IMR-90 (cell line): ENCODE measurements at regions not wholly inside any gene's neighbourhood (a gene's known extent, or its start where the extent isn't known, plus 50 kb on each side); places are given as distances from the start of the nearest gene placed in this dataset.
A peak's percentile ranks its signal among the peaks of the same experiment; 100 is the strongest.

Experiments
- ATAC-seq: fragments of 200-7000 bp; cut with Tn5 transposase; 2 replicates; pipeline ENCODE4 v1.9.1; 2020; ENCODE audit warnings: low read depth, mild to moderate bottlenecking, moderate library complexity
- BruUV-seq: library from RNA; stranded (reverse); fragments of 400-500 nt; replicated peaks from 2 replicates; lab custom pipeline; 2021; lab: Mats Ljungman, UMichigan
- CTCF ChIA-PET: fragments of 300-600 bp; formaldehyde crosslinking; extraction: SDS; loops from one replicate; lab custom pipeline; 2021; ENCODE audit warnings: antibody characterized with exemption; lab: Yijun Ruan, JAX
- POLR2A ChIA-PET: fragments of 300-600 bp; sonication (Branson Sonifier 250); formaldehyde crosslinking; loops from one replicate; lab custom pipeline; 2022; ENCODE audit warnings: antibody characterized with exemption; ENCODE audit not compliant: unreplicated experiment; lab: Charles Lee
- DNase-seq: peaks from one replicate; pipeline ENCODE4 v3.0.0; 2013
- H2AFZ ChIP-seq: replicated peaks from 2 replicates; pipeline ENCODE3; 2013; ENCODE audit warnings: low read length, mild to moderate bottlenecking; ENCODE audit not compliant: poor library complexity
- H2AK5ac ChIP-seq: 2 replicates; pipeline ENCODE4 v1.6.1; 2013; ENCODE audit warnings: low read depth, low read length, inconsistent platforms
- H2AK9ac ChIP-seq: replicated peaks from 2 replicates; pipeline ENCODE3; 2013; ENCODE audit warnings: mild to moderate bottlenecking, low read depth, low read length, moderate library complexity; ENCODE audit not compliant: poor library complexity
- H2BK120ac ChIP-seq: 2 replicates; pipeline ENCODE4 v1.6.1; 2013; ENCODE audit warnings: low read depth, low read length, inconsistent platforms
- H2BK15ac ChIP-seq: 3 replicates; pipeline ENCODE4 v1.6.1; 2013; ENCODE audit warnings: low read depth, low read length, inconsistent platforms
- H2BK20ac ChIP-seq: 2 replicates; pipeline ENCODE4 v1.6.1; 2013; ENCODE audit warnings: low read depth, mild to moderate bottlenecking, inconsistent platforms, low read length, moderate library complexity
- H2BK5ac ChIP-seq: 2 replicates; pipeline ENCODE4 v1.6.1; 2013; ENCODE audit warnings: mild to moderate bottlenecking, low read depth, low read length, inconsistent platforms; ENCODE audit not compliant: poor library complexity, severe bottlenecking
- H3K14ac ChIP-seq: replicated peaks from 2 replicates; pipeline ENCODE4 v1.6.1; 2013; ENCODE audit warnings: low read depth, low read length, inconsistent platforms
- H3K18ac ChIP-seq: 2 replicates; pipeline ENCODE4 v1.6.1; 2013; ENCODE audit warnings: low read depth, low read length, control low read depth
- H3K23ac ChIP-seq: 2 replicates; pipeline ENCODE4 v1.6.1; 2013; ENCODE audit warnings: low read depth, low read length, inconsistent platforms
- H3K27ac ChIP-seq: 2 replicates; pipeline ENCODE4 v1.5.1; 2013; ENCODE audit warnings: mild to moderate bottlenecking, control low read depth, low read length; ENCODE audit not compliant: insufficient read depth
- H3K27me3 ChIP-seq: 2 replicates; pipeline ENCODE4 v1.6.1; 2013; ENCODE audit warnings: low read length; ENCODE audit not compliant: control insufficient read depth, insufficient read depth
- H3K36me3 ChIP-seq: 2 replicates; pipeline ENCODE4 v1.6.1; 2013; ENCODE audit warnings: low read length, mixed read lengths; ENCODE audit not compliant: control insufficient read depth, insufficient read depth
- H3K4ac ChIP-seq: 2 replicates; pipeline ENCODE4 v1.6.1; 2013; ENCODE audit warnings: low read depth, low read length, inconsistent platforms
- H3K4me1 ChIP-seq: 2 replicates; pipeline ENCODE4 v1.6.1; 2013; ENCODE audit warnings: low read length, mixed read lengths; ENCODE audit not compliant: control insufficient read depth, insufficient read depth
- H3K4me2 ChIP-seq: 2 replicates; pipeline ENCODE4 v1.6.1; 2013; ENCODE audit warnings: low read depth, mild to moderate bottlenecking, control low read depth, low read length, moderate library complexity
- H3K4me3 ChIP-seq: 2 replicates; pipeline ENCODE4 v1.5.1; 2013; ENCODE audit warnings: low read depth, mild to moderate bottlenecking, control low read depth, low read length, moderate library complexity; ENCODE audit not compliant: insufficient read depth
- H3K56ac ChIP-seq: 2 replicates; pipeline ENCODE4 v1.6.1; 2013; ENCODE audit warnings: low read length, inconsistent platforms; ENCODE audit not compliant: insufficient read depth; ENCODE audit errors: extremely low read depth
- H3K79me1 ChIP-seq, 2 experiments: 2 replicates each; pipeline ENCODE4 v1.6.1; 2013; ENCODE audit warnings: low read length in 2 of 2, inconsistent platforms in 1 of 2, low read depth in 1 of 2
- H3K9ac ChIP-seq: 2 replicates; pipeline ENCODE4 v1.6.1; 2013; ENCODE audit warnings: low read depth, low read length, control low read depth
- H3K9me1 ChIP-seq: 2 replicates; pipeline ENCODE4 v1.6.1; 2013; ENCODE audit warnings: low read length, inconsistent platforms; ENCODE audit not compliant: insufficient read depth
- H3K9me3 ChIP-seq: 2 replicates; pipeline ENCODE4 v1.6.1; 2013; ENCODE audit warnings: low read length; ENCODE audit not compliant: control insufficient read depth, insufficient read depth
- H4K20me1 ChIP-seq: 2 replicates; pipeline ENCODE4 v1.6.1; 2013; ENCODE audit warnings: low read length, inconsistent platforms; ENCODE audit not compliant: insufficient read depth
- H4K5ac ChIP-seq: 2 replicates; pipeline ENCODE4 v1.6.1; 2013; ENCODE audit warnings: mild to moderate bottlenecking, low read depth, low read length, control low read depth
- H4K8ac ChIP-seq, 2 experiments: 2 replicates each; pipeline ENCODE4 v1.6.1; 2013; ENCODE audit warnings: low read depth in 2 of 2, low read length in 2 of 2, control low read depth in 1 of 2, inconsistent platforms in 1 of 2
- H4K91ac ChIP-seq: 2 replicates; pipeline ENCODE4 v1.6.1; 2013; ENCODE audit warnings: low read depth, low read length, inconsistent platforms; ENCODE audit not compliant: insufficient read depth
- CTCF ChIP-seq: conservative IDR thresholded peaks from 2 replicates; pipeline ENCODE4 v1.5.1; 2012; ENCODE audit warnings: mild to moderate bottlenecking, low read depth, low read length, improper control_type of control experiment
- USF2 ChIP-seq: fragments of 150-350 bp; IDR thresholded peaks from 2 replicates; pipeline ENCODE4 v1.6.1; 2017; ENCODE audit warnings: mild to moderate bottlenecking, antibody characterized with exemption, low read length, low read depth
- WGBS, 2 experiments: methylation state at CpG; one replicate each; pipeline versions ENCODE4 v1.1.5 to v1.1.7; 2013; ENCODE audit warnings: missing lambda C conversion rate in 2 of 2; ENCODE audit not compliant: insufficient read length in 1 of 2; ENCODE audit errors: extremely low coverage in 2 of 2; 5-methylcytosine and 5-hydroxymethylcytosine counted together
- dilution Hi-C: fragments of 300-500 bp; cut with HindIII; formaldehyde crosslinking; loops from one replicate; pipeline ENCODE4 v1.14.3; 2018; ENCODE audit warnings: low sequenced_read_pairs; ENCODE audit not compliant: unreplicated experiment
- in situ Hi-C: fragments of 300-500 bp; cut with MboI; formaldehyde crosslinking; loops from 3 replicates; pipeline ENCODE4 v1.14.3; 2019; ENCODE audit warnings: low sequenced_read_pairs, inconsistent platforms, mixed read lengths
- intact Hi-C: fragments of 100-400 bp; cut with micrococcal nuclease; formaldehyde crosslinking; loops from 2 replicates; pipeline ENCODE4 v1.10.0; 2022

GRCh38 chr5:93062548-93062947 is 518.5 kb downstream of the NR2F1-AS1 start:
- dilution Hi-C loops = no loop called here
- no peaks in the 10 kb centered on the region for H3K36me3 ChIP-seq
- no peak overlapping the region for H3K27ac ChIP-seq
- no peak overlapping the region for H4K8ac ChIP-seq
- no peak overlapping the region for H3K14ac ChIP-seq
- no peak for DNase-seq
- H2AK9ac ChIP-seq = no peak overlapping the region
- no peak overlapping the region for H4K91ac ChIP-seq
- H2BK120ac ChIP-seq = peak overlapping the region; percentile 24; the same call in 1 of the 2 replicates
- WGBS, 2 experiments = no CpG with 5 or more reads among the region's 1 CpG
- H3K4me3 ChIP-seq = no peak overlapping the region
- no peak overlapping the region for H3K23ac ChIP-seq
- intact Hi-C loops = no loop called here
- peak overlapping the region; percentile 23; the same call in 1 of the 2 replicates for H4K5ac ChIP-seq
- no peak for TF ChIP-seq USF2
- 0 out of 2 replicates have a peak, but pooled peaks have one; percentile 13 for TF ChIP-seq CTCF
- H3K27me3 ChIP-seq = no peaks in the 10 kb centered on the region
- no peak overlapping the region for H3K56ac ChIP-seq
- H3K4me2 ChIP-seq = no peak overlapping the region
- H2BK15ac ChIP-seq = no peak overlapping the region
- 0 out of 2 replicates have a peak overlapping the region, but pooled peaks have one; percentile 18 for H3K4ac ChIP-seq
- no peaks in the 10 kb centered on the region for H3K9me1 ChIP-seq
- H2AK5ac ChIP-seq = no peak overlapping the region
- no peak overlapping the region for H2AFZ ChIP-seq
- no peak for ATAC-seq
- ChIA-PET POLR2A (no interaction called here), CTCF (interaction anchor here (0.6 kb wide), 2 partner anchors 27 to 173 kb away, joined by 3 to 4 read pairs; no protein-coding TSS in a partner anchor)
- no peaks in the 10 kb centered on the region for H3K9me3 ChIP-seq
- peak overlapping the region; percentile 65; the same call in 1 of the 2 replicates for H3K18ac ChIP-seq
- BruUV-seq = no TSS peak
- H2BK20ac ChIP-seq = 0 out of 2 replicates have a peak overlapping the region, but pooled peaks have one; percentile 13
- no peak overlapping the region for H2BK5ac ChIP-seq
- no peak overlapping the region for H3K9ac ChIP-seq
- H3K4me1 ChIP-seq = no peaks in the 10 kb centered on the region; the same call in 1 of the 2 replicates
- H3K79me1 ChIP-seq = no peaks in the 10 kb centered on the region
- in situ Hi-C loops = no loop called here
- H4K20me1 ChIP-seq = no peaks in the 10 kb centered on the region
